ENCODE measurements at regions not wholly inside any gene's neighbourhood (a gene's known extent, or its start where the extent isn't known, plus 50 kb on each side); places are given as distances from the start of the nearest gene placed in this dataset.

- Histone ChIP-seq H3K9ac (no peak overlapping the region), H3K36me3 (no peaks in the 10 kb centered on the region), H3K4me3 (no peak overlapping the region), H3K27ac (0 out of 2 replicates have a peak overlapping the region, but pooled peaks have one; percentile 15), H4K20me1 (no peaks in the 10 kb centered on the region), H3K4me1 (peaks cover 50% of the 10 kb centered on the region), H3K27me3 (no peaks in the 10 kb centered on the region), H3K9me3 (peaks cover 41% of the 10 kb centered on the region), H3K4me2 (no peak overlapping the region)
- TF ChIP-seq Cebpa-rat (IDR thresholded peaks at IDR 0.05), result no peak
Observed at GRCh38 chr20:16107172-16107870, 465.9 kb downstream of the KIF16B start.

GRCh38 chr20:16106191-16106849 lies 466.9 kb downstream of the KIF16B start:
- no peak for TF ChIP-seq Cebpa-rat (IDR thresholded peaks at IDR 0.05)

GRCh38 chr20:16104783-16105182 lies 468.5 kb downstream of the KIF16B start:
- Histone ChIP-seq H3K4me3 (no peak overlapping the region), H3K4me1 (peaks cover 40% of the 10 kb centered on the region), H4K20me1 (no peaks in the 10 kb centered on the region), H3K9me3 (peaks cover 24% of the 10 kb centered on the region), H3K9ac (no peak overlapping the region), H3K27ac (no peak overlapping the region), H3K4me2 (no peak overlapping the region), H3K36me3 (no peaks in the 10 kb centered on the region), H3K27me3 (no peaks in the 10 kb centered on the region)
- TF ChIP-seq Cebpa-rat (IDR thresholded peaks at IDR 0.05), result no peak

More at GRCh38 chr20:16106191-16106849, 466.9 kb downstream of the KIF16B start:
- Histone ChIP-seq H4K20me1 (no peaks in the 10 kb centered on the region), H3K4me3 (no peak overlapping the region), H3K9ac (no peak overlapping the region), H3K27me3 (no peaks in the 10 kb centered on the region), H3K27ac (no peak overlapping the region), H3K9me3 (peaks cover 40% of the 10 kb centered on the region), H3K4me1 (peaks cover 50% of the 10 kb centered on the region), H3K36me3 (no peaks in the 10 kb centered on the region), H3K4me2 (no peak overlapping the region)

Measured in BLaER1 (cell line).